SU-DHL-6 (cell line): ENCODE measurements at regions not wholly inside any gene's neighbourhood (a gene's known extent, or its start where the extent isn't known, plus 50 kb on each side); places are given as distances from the start of the nearest gene placed in this dataset.

Experiments
- EZH2phosphoT487 ChIP-seq: fragments of 200-600 bp; sonication (generic), shearing (Covaris generic); conservative IDR thresholded peaks from 2 replicates; pipeline ENCODE4 v1.6.1; 2018; ENCODE audit warnings: mild to moderate bottlenecking, antibody characterized with exemption, low read length, moderate library complexity, mixed read lengths
- TF ChIP-seq, protein P1 (sequence below): fragments of 200-600 bp; sonication (generic); IDR thresholded peaks from one replicate; pipeline ENCODE4 v1.5.1; 2017; ENCODE audit warnings: antibody characterized with exemption, mild to moderate bottlenecking, low read length, moderate library complexity; ENCODE audit not compliant: insufficient read depth, poor library complexity, severe bottlenecking

DNA sequence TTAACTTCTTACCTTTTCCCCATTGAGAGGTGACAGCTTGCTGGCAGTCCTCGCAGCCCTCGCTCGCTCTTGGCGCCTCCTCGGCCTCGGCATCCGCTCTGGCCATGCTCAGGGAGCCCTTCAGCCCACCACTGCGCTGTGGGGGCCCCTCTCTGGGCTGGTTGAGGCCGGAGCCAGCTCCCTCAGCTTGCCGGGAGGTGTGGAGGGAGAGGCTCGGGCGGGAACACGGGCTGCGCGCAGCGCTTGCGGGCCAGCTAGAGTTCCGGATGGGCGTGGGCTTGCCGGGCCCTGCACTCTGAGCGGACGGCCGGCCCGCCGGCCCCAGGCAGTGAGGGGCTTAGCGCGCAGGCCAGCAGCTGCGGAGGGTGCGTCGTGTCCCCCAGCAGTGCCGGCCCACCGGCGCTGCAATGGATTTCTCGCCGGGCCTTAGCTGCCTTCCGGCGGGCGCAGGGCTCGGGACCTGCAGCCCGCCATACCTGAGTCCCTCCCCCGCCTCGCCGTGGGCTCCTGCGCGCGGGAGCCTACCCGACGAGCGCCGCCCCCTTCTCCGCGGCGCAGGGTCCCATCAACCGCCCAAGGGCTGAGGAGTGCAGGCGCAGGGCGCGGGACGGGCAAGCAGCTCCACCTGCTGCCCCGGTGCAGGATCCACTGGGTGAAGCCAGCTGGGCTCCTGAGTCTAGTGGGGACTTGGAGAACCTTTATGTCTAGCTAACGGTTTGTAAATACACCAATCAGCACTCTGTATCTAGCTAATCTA, 335.0 kb downstream of the CBLN2 start:
- TF ChIP-seq, protein P1, sequence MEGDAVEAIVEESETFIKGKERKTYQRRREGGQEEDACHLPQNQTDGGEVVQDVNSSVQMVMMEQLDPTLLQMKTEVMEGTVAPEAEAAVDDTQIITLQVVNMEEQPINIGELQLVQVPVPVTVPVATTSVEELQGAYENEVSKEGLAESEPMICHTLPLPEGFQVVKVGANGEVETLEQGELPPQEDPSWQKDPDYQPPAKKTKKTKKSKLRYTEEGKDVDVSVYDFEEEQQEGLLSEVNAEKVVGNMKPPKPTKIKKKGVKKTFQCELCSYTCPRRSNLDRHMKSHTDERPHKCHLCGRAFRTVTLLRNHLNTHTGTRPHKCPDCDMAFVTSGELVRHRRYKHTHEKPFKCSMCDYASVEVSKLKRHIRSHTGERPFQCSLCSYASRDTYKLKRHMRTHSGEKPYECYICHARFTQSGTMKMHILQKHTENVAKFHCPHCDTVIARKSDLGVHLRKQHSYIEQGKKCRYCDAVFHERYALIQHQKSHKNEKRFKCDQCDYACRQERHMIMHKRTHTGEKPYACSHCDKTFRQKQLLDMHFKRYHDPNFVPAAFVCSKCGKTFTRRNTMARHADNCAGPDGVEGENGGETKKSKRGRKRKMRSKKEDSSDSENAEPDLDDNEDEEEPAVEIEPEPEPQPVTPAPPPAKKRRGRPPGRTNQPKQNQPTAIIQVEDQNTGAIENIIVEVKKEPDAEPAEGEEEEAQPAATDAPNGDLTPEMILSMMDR: no peak
- no peak for TF ChIP-seq EZH2phosphoT487
